ENCODE measurements at regions not wholly inside any gene's neighbourhood (a gene's known extent, or its start where the extent isn't known, plus 50 kb on each side); places are given as distances from the start of the nearest gene placed in this dataset.

DNA sequence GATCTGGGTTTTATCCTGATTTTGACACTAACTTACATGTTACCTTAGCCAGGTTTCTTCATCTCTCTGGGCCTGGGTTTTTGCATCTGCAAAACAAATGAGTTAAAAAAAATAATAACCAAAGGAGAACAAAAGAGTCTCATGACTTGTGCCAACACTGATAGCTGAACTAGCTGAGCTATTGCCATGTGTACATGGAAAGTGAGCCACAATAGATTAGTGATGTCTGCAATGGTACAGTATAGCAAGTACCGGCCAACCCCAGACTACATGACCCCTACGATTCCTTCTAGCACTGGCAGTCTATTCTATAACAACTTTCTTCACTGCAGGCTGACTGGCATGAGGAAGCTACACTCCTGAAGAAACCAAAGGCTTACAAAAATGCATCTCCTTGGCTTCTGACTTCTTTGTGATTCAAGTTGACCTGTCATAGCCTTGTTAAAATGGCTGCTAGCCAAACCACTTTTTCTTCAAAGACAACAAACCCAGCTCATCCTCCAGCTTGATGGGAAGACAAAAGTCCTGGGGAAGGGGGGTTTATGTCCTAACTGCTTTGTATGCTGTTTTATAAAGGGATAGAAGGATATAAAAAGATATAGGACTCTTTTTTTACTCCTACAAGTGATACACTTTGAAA, 123.7 kb downstream of the DAD1 start:
- intact Hi-C loops (cut with DNase I) = no loop called here
- no peak overlapping the region for H3K27ac ChIP-seq

DNA sequence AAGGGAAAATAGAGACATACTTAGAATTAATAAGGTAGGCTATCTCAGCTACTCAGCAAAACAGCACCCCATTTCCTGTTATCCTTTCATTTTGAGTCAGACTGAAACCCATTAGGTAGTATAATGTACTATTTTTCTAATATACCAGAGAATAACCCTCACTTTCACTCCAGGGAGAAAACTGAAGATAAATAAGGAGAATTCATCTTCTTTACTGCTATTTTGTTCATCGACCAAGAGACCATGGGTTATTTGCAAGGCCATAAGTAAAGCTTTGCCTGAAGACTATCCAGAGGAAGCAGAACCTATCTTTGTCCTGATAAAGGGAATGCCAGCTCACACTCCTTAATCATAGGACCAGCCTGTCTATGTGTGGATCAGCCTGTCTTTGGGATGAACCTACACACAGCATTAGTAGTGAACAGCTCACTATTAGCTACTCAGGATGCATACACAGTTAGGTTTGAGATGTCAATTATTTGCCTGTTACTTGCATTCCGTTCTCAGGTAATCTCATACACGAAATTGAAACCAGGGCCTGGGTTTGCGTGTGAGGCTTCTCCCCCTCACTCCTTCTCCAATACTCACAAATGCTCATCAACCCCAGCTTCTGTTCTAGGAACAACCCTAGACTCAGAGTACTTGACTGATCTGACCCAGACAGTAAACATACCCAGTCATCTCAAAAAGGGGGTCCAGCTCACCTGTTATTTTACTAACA, 124.4 kb downstream of the DAD1 start:
- intact Hi-C loops (cut with DNase I) = no loop called here
- Histone ChIP-seq H3K27ac (no peak overlapping the region), H3K9me3 (no peaks in the 10 kb centered on the region), H3K4me3 (no peak overlapping the region), H3K27me3 (no peaks in the 10 kb centered on the region), H3K36me3 (no peaks in the 10 kb centered on the region), H3K4me1 (peaks cover 20% of the 10 kb centered on the region)
- no peak for DNase-seq (ENCODE audit: extremely low spot score in 2 of 2)
- TF ChIP-seq POLR2A (IDR thresholded peaks at IDR 0.05) (no peak), POLR2AphosphoS5 (IDR thresholded peaks at IDR 0.05; ENCODE audit: insufficient read depth in 1 of 2, low read depth in 1 of 2) (no peak)
- TF ChIP-seq, protein P1, sequence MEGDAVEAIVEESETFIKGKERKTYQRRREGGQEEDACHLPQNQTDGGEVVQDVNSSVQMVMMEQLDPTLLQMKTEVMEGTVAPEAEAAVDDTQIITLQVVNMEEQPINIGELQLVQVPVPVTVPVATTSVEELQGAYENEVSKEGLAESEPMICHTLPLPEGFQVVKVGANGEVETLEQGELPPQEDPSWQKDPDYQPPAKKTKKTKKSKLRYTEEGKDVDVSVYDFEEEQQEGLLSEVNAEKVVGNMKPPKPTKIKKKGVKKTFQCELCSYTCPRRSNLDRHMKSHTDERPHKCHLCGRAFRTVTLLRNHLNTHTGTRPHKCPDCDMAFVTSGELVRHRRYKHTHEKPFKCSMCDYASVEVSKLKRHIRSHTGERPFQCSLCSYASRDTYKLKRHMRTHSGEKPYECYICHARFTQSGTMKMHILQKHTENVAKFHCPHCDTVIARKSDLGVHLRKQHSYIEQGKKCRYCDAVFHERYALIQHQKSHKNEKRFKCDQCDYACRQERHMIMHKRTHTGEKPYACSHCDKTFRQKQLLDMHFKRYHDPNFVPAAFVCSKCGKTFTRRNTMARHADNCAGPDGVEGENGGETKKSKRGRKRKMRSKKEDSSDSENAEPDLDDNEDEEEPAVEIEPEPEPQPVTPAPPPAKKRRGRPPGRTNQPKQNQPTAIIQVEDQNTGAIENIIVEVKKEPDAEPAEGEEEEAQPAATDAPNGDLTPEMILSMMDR (IDR thresholded peaks at IDR 0.05) = no peak

More for the DNA sequence above, 123.7 kb downstream of the DAD1 start:
- DNase-seq (ENCODE audit: extremely low spot score in 2 of 2) = no peak
- Histone ChIP-seq H3K27me3 (no peaks in the 10 kb centered on the region), H3K4me1 (peaks cover 20% of the 10 kb centered on the region), H3K36me3 (no peaks in the 10 kb centered on the region), H3K4me3 (no peak overlapping the region), H3K9me3 (no peaks in the 10 kb centered on the region)
- TF ChIP-seq POLR2AphosphoS5 (IDR thresholded peaks at IDR 0.05; ENCODE audit: insufficient read depth in 1 of 2, low read depth in 1 of 2) (no peak), POLR2A (IDR thresholded peaks at IDR 0.05) (no peak)
- TF ChIP-seq, protein P1 (IDR thresholded peaks at IDR 0.05) = no peak

DNA sequence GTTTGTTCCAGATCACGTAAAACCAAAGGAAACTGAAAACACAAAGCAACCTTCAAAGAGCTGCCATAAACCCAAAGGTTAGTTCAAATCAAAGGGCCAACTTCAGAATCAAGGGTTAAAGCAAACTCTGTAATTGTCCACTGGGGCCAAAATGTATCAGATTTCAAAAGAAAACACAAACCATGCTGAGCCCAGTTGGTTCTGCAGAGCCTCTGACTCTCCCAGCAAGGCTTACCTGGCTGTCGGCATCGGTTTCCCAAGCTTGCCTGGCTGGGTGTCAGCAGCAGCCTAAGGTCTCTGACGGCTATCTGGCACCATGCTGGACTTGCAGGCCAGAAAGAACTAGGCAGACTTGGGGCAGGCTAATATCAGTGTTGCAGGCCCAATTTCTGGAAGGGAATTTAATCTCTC, 125.3 kb downstream of the DAD1 start:
- H3K4me3 ChIP-seq = no peak overlapping the region
- peaks cover 12% of the 10 kb centered on the region for H3K4me1 ChIP-seq
- H3K27me3 ChIP-seq = no peaks in the 10 kb centered on the region
- no peaks in the 10 kb centered on the region for H3K9me3 ChIP-seq
- intact Hi-C loops (cut with DNase I) = no loop called here
- no peak for DNase-seq (ENCODE audit: extremely low spot score in 2 of 2)
- no peak overlapping the region for H3K27ac ChIP-seq
- TF ChIP-seq, protein P1 (IDR thresholded peaks at IDR 0.05) = no peak
- no peak for TF ChIP-seq POLR2A (IDR thresholded peaks at IDR 0.05)
- no peaks in the 10 kb centered on the region for H3K36me3 ChIP-seq

DNA sequence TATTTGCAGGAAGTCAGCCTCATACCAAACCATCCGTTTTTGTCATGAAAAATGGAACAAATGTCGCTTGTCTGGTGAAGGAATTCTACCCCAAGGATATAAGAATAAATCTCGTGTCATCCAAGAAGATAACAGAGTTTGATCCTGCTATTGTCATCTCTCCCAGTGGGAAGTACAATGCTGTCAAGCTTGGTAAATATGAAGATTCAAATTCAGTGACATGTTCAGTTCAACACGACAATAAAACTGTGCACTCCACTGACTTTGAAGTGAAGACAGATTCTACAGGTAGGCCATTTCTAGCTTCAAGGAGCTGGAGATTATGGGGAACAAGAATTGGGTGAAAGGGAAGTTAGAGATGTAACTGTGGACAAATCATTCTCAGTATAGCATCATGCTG, 126.1 kb downstream of the DAD1 start:
- intact Hi-C loops (cut with DNase I) = no loop called here
- no peak for DNase-seq (ENCODE audit: extremely low spot score in 2 of 2)
- Histone ChIP-seq H3K9me3 (no peaks in the 10 kb centered on the region), H3K36me3 (no peaks in the 10 kb centered on the region), H3K27me3 (no peaks in the 10 kb centered on the region), H3K4me1 (peaks cover 8% of the 10 kb centered on the region), H3K4me3 (no peak overlapping the region), H3K27ac (no peak overlapping the region)
- TF ChIP-seq POLR2A (IDR thresholded peaks at IDR 0.05) (no peak), POLR2AphosphoS5 (IDR thresholded peaks at IDR 0.05; ENCODE audit: insufficient read depth in 1 of 2, low read depth in 1 of 2) (no peak)
- TF ChIP-seq, protein P1 (IDR thresholded peaks at IDR 0.05) = no peak

All from vagina (tissue), 2 donors.